ENCODE measurements at regions not wholly inside any gene's neighbourhood (a gene's known extent, or its start where the extent isn't known, plus 50 kb on each side); places are given as distances from the start of the nearest gene placed in this dataset.

DNA sequence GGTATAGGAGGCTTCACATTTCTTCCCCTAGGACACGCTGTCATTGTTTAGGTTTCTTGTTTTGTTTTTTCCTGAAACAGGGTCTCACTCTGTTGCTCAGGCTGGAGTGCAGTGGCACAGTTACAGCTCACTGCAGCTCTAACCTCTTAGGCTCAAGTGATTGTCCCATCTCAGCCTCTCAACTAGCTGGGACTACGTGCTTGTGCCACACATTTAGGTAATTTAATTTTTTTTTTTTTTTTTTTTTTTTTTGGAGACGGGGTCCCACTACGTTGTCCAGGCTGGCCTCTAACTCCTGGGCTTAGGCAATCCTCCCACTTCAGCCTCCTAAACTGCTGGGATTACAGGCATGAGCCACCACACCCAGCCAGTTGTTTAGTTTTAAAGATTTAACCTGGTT, 66.2 kb downstream of the EXOSC2 start:
- no peak for TF ChIP-seq SREBF2 (IDR thresholded peaks at IDR 0.05; ENCODE audit: low read length)
- no peak for TF ChIP-seq EP300 (IDR thresholded peaks at IDR 0.05; ENCODE audit: borderline replicate concordance in 1 of 2, control insufficient read depth in 1 of 2, low read depth in 2 of 2, low read length in 2 of 2)
- TF ChIP-seq POLR2AphosphoS5 (IDR thresholded peaks at IDR 0.05; ENCODE audit: low read length) = no peak
- TF ChIP-seq, protein P1, sequence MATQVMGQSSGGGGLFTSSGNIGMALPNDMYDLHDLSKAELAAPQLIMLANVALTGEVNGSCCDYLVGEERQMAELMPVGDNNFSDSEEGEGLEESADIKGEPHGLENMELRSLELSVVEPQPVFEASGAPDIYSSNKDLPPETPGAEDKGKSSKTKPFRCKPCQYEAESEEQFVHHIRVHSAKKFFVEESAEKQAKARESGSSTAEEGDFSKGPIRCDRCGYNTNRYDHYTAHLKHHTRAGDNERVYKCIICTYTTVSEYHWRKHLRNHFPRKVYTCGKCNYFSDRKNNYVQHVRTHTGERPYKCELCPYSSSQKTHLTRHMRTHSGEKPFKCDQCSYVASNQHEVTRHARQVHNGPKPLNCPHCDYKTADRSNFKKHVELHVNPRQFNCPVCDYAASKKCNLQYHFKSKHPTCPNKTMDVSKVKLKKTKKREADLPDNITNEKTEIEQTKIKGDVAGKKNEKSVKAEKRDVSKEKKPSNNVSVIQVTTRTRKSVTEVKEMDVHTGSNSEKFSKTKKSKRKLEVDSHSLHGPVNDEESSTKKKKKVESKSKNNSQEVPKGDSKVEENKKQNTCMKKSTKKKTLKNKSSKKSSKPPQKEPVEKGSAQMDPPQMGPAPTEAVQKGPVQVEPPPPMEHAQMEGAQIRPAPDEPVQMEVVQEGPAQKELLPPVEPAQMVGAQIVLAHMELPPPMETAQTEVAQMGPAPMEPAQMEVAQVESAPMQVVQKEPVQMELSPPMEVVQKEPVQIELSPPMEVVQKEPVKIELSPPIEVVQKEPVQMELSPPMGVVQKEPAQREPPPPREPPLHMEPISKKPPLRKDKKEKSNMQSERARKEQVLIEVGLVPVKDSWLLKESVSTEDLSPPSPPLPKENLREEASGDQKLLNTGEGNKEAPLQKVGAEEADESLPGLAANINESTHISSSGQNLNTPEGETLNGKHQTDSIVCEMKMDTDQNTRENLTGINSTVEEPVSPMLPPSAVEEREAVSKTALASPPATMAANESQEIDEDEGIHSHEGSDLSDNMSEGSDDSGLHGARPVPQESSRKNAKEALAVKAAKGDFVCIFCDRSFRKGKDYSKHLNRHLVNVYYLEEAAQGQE (IDR thresholded peaks at IDR 0.05; ENCODE audit: low read depth, low read length) = no peak

Measured in GM12878 (cell line).